Right renal cortex interstitium (tissue), 3 donors: ENCODE measurements at regions not wholly inside any gene's neighbourhood (a gene's known extent, or its start where the extent isn't known, plus 50 kb on each side); places are given as distances from the start of the nearest gene placed in this dataset.

Experiments
- DNase-seq, 3 donors: peaks; one replicate each; pipeline ENCODE4 v3.0.0-alpha.2; 2013; ENCODE audit warnings: low read depth in 3 of 3, low spot score in 2 of 3

GRCh38 chr4:178241601-178242118 is 799.4 kb upstream of the AGA start:
- DNase-seq = no peak

- DNase-seq = no peak
Measured at GRCh38 chr4:178242655-178243054, 800.4 kb upstream of the AGA start.

GRCh38 chr4:178244785-178245184 is 802.5 kb upstream of the AGA start:
- DNase-seq = no peak

GRCh38 chr4:178255172-178255571 is 812.9 kb upstream of the AGA start:
- DNase-seq = no peak

- DNase-seq = no peak
Measured at GRCh38 chr4:178258603-178259002, 816.4 kb upstream of the AGA start.

GRCh38 chr4:178259566-178259965 is 817.3 kb upstream of the AGA start:
- DNase-seq = no peak

GRCh38 chr4:178264001-178264400 is 821.8 kb upstream of the AGA start:
- DNase-seq = no peak

GRCh38 chr4:178271386-178271785 is 829.1 kb upstream of the AGA start:
- no peak for DNase-seq

- no peak for DNase-seq
Measured at GRCh38 chr4:178273168-178273567, 830.9 kb upstream of the AGA start.

- no peak for DNase-seq
Measured at GRCh38 chr4:178275671-178276360, 833.6 kb upstream of the AGA start.

- no peak for DNase-seq
Measured at GRCh38 chr4:178280362-178280761, 838.1 kb upstream of the AGA start.

- DNase-seq = no peak
Measured at GRCh38 chr4:178288462-178288861, 846.2 kb upstream of the AGA start.

GRCh38 chr4:178293601-178294000 is 851.4 kb upstream of the AGA start:
- no peak for DNase-seq

- DNase-seq = no peak
Measured at GRCh38 chr4:178296669-178297068, 854.4 kb upstream of the AGA start.

- no peak for DNase-seq
Measured at GRCh38 chr4:178306565-178306964, 864.3 kb upstream of the AGA start.

- DNase-seq = no peak
Measured at GRCh38 chr4:178309890-178310289, 867.7 kb upstream of the AGA start.

GRCh38 chr4:178311997-178312396 is 869.8 kb upstream of the AGA start:
- DNase-seq = no peak

- DNase-seq = no peak
Measured at GRCh38 chr4:178314287-178314686, 872.0 kb upstream of the AGA start.

- DNase-seq = no peak
Measured at GRCh38 chr4:178316211-178316610, 874.0 kb upstream of the AGA start.

GRCh38 chr4:178320003-178320402 is 877.8 kb upstream of the AGA start:
- DNase-seq = no peak

- DNase-seq = no peak
Measured at GRCh38 chr4:178322524-178323183, 880.4 kb upstream of the AGA start.

- no peak for DNase-seq
Measured at GRCh38 chr4:178329226-178329872, 887.1 kb upstream of the AGA start.
